ENCODE measurements at regions not wholly inside any gene's neighbourhood (a gene's known extent, or its start where the extent isn't known, plus 50 kb on each side); places are given as distances from the start of the nearest gene placed in this dataset.

DNA sequence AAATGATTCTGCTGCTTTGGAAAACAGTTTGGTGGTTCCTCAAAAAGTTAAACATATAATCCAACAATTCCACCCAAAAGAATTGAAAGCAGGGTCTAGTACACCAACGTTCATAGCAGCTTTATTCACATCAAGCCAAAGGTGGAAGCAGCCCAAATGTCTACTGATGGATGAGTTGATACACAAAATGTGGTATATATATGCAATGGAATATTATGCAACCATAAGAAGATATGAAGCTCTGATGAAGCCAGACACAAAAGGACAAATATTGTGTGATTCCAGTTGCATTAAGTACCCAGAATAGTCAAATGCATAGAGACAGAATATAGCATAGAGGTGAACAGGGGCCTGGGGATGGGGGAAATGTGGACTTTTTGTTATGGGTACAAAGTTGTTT is 269.3 kb downstream of the METTL4 start:
- ATAC-seq: no peak
- TF ChIP-seq ZNF70 (CRISPR knock-in tag; IDR thresholded peaks at IDR 0.05): no peak
- no peak for TF ChIP-seq CSRNP3 (CRISPR knock-in tag; IDR thresholded peaks at IDR 0.05)
- TF ChIP-seq, protein P1, sequence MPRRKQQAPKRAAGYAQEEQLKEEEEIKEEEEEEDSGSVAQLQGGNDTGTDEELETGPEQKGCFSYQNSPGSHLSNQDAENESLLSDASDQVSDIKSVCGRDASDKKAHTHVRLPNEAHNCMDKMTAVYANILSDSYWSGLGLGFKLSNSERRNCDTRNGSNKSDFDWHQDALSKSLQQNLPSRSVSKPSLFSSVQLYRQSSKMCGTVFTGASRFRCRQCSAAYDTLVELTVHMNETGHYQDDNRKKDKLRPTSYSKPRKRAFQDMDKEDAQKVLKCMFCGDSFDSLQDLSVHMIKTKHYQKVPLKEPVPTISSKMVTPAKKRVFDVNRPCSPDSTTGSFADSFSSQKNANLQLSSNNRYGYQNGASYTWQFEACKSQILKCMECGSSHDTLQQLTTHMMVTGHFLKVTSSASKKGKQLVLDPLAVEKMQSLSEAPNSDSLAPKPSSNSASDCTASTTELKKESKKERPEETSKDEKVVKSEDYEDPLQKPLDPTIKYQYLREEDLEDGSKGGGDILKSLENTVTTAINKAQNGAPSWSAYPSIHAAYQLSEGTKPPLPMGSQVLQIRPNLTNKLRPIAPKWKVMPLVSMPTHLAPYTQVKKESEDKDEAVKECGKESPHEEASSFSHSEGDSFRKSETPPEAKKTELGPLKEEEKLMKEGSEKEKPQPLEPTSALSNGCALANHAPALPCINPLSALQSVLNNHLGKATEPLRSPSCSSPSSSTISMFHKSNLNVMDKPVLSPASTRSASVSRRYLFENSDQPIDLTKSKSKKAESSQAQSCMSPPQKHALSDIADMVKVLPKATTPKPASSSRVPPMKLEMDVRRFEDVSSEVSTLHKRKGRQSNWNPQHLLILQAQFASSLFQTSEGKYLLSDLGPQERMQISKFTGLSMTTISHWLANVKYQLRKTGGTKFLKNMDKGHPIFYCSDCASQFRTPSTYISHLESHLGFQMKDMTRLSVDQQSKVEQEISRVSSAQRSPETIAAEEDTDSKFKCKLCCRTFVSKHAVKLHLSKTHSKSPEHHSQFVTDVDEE (CRISPR knock-in tag; IDR thresholded peaks at IDR 0.05): no peak
- TF ChIP-seq CSDC2 (CRISPR knock-in tag; IDR thresholded peaks at IDR 0.05): no peak
- TF ChIP-seq ARNTL (CRISPR knock-in tag; IDR thresholded peaks at IDR 0.05; ENCODE audit: borderline replicate concordance, low read depth): no peak
- no peak for TF ChIP-seq ISL1 (CRISPR knock-in tag; IDR thresholded peaks at IDR 0.05)
- TF ChIP-seq GLIS3 (CRISPR knock-in tag; IDR thresholded peaks at IDR 0.05): no peak
- TF ChIP-seq TCF4 (CRISPR knock-in tag; IDR thresholded peaks at IDR 0.05; ENCODE audit: borderline replicate concordance): no peak
- no peak for TF ChIP-seq ZFP3 (CRISPR knock-in tag; IDR thresholded peaks at IDR 0.05)
- TF ChIP-seq, protein P2, sequence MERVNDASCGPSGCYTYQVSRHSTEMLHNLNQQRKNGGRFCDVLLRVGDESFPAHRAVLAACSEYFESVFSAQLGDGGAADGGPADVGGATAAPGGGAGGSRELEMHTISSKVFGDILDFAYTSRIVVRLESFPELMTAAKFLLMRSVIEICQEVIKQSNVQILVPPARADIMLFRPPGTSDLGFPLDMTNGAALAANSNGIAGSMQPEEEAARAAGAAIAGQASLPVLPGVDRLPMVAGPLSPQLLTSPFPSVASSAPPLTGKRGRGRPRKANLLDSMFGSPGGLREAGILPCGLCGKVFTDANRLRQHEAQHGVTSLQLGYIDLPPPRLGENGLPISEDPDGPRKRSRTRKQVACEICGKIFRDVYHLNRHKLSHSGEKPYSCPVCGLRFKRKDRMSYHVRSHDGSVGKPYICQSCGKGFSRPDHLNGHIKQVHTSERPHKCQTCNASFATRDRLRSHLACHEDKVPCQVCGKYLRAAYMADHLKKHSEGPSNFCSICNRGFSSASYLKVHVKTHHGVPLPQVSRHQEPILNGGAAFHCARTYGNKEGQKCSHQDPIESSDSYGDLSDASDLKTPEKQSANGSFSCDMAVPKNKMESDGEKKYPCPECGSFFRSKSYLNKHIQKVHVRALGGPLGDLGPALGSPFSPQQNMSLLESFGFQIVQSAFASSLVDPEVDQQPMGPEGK (CRISPR knock-in tag; IDR thresholded peaks at IDR 0.05; ENCODE audit: borderline replicate concordance): no peak
- no peak for TF ChIP-seq PPARA (CRISPR knock-in tag; IDR thresholded peaks at IDR 0.05; ENCODE audit: borderline replicate concordance)
- TF ChIP-seq ZNF8 (CRISPR knock-in tag; IDR thresholded peaks at IDR 0.05): no peak
- TF ChIP-seq POU6F1 (CRISPR knock-in tag; IDR thresholded peaks at IDR 0.05; ENCODE audit: borderline replicate concordance, low read depth): no peak
- no peak for TF ChIP-seq OSR1 (CRISPR knock-in tag; IDR thresholded peaks at IDR 0.05)
- TF ChIP-seq BACH2 (CRISPR knock-in tag; IDR thresholded peaks at IDR 0.05; ENCODE audit: borderline replicate concordance): no peak
- no peak for TF ChIP-seq SNAI2 (CRISPR knock-in tag; IDR thresholded peaks at IDR 0.05)
- TF ChIP-seq ESRRG (CRISPR knock-in tag; IDR thresholded peaks at IDR 0.05): no peak
- TF ChIP-seq TOX (CRISPR knock-in tag; IDR thresholded peaks at IDR 0.05; ENCODE audit: borderline replicate concordance): no peak
- TF ChIP-seq CREB5 (CRISPR knock-in tag; IDR thresholded peaks at IDR 0.05; ENCODE audit: low read depth): no peak
- no peak for TF ChIP-seq RARB (CRISPR knock-in tag; IDR thresholded peaks at IDR 0.05)

DNA sequence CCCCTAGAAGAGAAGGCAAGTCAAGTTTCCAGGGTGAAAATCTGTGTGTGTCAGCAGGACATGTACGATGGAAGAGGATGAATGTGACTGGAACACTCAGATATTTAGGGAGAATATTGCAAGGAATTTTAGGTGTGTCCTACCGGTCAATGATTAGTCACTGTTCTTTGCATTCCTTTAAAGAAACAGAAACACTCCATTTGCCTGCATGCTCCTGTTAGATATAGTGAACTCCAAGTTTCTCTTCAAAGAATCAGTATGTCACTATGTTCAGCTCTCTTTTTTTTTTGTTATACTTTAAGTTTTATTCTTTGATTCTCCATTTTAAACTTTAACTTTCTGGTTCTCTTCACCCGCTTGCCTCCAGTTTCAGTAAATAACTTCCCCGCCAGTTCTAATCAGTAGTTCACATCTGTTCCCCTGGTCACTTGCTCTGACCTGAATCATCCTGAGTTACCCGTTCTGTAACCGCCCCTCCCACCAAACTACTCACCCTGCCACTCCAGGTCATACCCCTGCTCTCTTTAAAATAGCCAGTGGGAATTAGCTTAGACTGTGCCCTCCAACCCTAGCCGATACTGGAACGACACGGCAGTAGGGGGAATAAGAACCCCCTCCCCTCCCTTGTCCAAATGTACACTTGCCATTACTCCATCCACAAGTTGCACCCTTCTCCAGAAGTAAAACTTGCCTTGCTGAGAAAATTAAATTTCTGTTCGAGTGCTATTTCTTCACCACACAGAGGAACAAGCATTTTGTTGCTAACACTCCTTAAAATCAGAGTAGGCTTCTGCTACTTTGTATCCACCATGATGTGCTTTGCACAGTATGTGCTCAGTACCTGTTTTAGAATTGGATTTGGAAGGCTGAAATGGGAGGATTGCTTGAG is 268.4 kb downstream of the METTL4 start:
- TF ChIP-seq POU6F1 (CRISPR knock-in tag; IDR thresholded peaks at IDR 0.05; ENCODE audit: borderline replicate concordance, low read depth): no peak
- TF ChIP-seq PPARA (CRISPR knock-in tag; IDR thresholded peaks at IDR 0.05; ENCODE audit: borderline replicate concordance): no peak
- TF ChIP-seq ZC3H10 (CRISPR knock-in tag; IDR thresholded peaks at IDR 0.05): no peak
- no peak for TF ChIP-seq CSDC2 (CRISPR knock-in tag; IDR thresholded peaks at IDR 0.05)
- TF ChIP-seq GLIS3 (CRISPR knock-in tag; IDR thresholded peaks at IDR 0.05): no peak
- TF ChIP-seq ZNF8 (CRISPR knock-in tag; IDR thresholded peaks at IDR 0.05): no peak
- no peak for TF ChIP-seq ARNTL (CRISPR knock-in tag; IDR thresholded peaks at IDR 0.05; ENCODE audit: borderline replicate concordance, low read depth)
- no peak for TF ChIP-seq TOX (CRISPR knock-in tag; IDR thresholded peaks at IDR 0.05; ENCODE audit: borderline replicate concordance)
- TF ChIP-seq ZNF565 (CRISPR knock-in tag; conservative IDR thresholded peaks at IDR 0.05; ENCODE audit: low read depth): no peak
- peak; percentile 39 for ATAC-seq

Data from SK-N-SH treated with all-trans-retinoic acid at 6 μM for 48 hours (cell line).